Left ventricle myocardium inferior (tissue), 1 donor: ENCODE measurements at regions not wholly inside any gene's neighbourhood (a gene's known extent, or its start where the extent isn't known, plus 50 kb on each side); places are given as distances from the start of the nearest gene placed in this dataset.

ENCODE experiments used
- DNase-seq: peaks from one replicate; pipeline ENCODE4 v3.0.0-alpha.2; 2020
- H3K27ac ChIP-seq: fragments of 200-600 bp; replicated peaks from 2 replicates; pipeline ENCODE4 v1.8.0; 2021
- H3K27me3 ChIP-seq: fragments of 200-600 bp; 2 replicates; pipeline ENCODE4 v1.8.0; 2021; ENCODE audit warnings: low read depth
- H3K36me3 ChIP-seq: fragments of 200-600 bp; 2 replicates; pipeline ENCODE4 v1.8.0; 2021
- H3K4me1 ChIP-seq: fragments of 200-600 bp; 2 replicates; pipeline ENCODE4 v1.8.0; 2021
- H3K4me3 ChIP-seq: fragments of 200-600 bp; 2 replicates; pipeline ENCODE4 v1.8.0; 2021; ENCODE audit warnings: mild to moderate bottlenecking, moderate library complexity
- H3K9me3 ChIP-seq: fragments of 200-600 bp; replicated peaks from 2 replicates; pipeline ENCODE4 v1.8.0; 2021
- CTCF ChIP-seq: fragments of 200-600 bp; IDR thresholded peaks from 2 replicates; pipeline ENCODE4 v1.8.0; 2021; ENCODE audit warnings: antibody characterized with exemption, mild to moderate bottlenecking, borderline replicate concordance
- intact Hi-C: fragments of 100-400 bp; cut with micrococcal nuclease; formaldehyde crosslinking; loops from one replicate; pipeline ENCODE4 v1.11.0; 2022
- donor health status: DM: no; HTN: yes; CAD: no; lungs with severe emphysema.

DNA sequence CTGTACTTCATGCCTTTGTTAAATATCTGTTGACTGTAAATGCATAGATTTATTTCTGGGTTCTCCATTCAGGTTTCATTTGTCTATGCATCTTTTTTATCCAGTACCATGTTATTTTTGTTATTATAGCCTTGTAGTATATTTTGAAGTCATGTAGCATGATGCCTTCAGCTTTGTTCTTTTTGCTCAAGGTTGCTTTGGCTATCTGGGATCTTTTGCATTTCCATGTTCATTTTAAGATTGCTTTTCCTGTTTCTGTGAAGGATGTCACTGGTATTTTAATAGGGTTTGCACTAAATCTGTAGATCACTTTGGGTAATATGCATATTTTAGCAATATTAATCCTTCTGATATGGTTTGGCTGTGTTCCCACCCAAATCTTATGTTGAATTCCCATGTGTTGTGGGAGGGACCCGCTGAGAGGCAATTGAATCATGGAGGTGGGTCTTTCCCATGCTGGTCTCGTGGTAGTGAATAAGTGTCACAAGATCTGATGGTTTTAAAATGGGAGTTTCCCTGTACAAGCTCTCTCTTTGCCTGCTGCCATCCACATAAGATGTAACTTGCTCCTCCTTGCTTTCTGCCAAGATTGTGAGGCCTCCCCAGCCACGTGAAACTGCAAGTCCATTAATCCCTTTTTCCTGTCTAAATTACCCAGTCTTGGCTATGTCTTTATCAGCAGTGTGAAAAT lies 302.8 kb upstream of the SEMA3C start:
- intact Hi-C loops = no loop called here
- TF ChIP-seq CTCF = no peak
- H3K4me3 ChIP-seq = no peak overlapping the region
- H3K27ac ChIP-seq = no peak overlapping the region
- DNase-seq = no peak
- H3K36me3 ChIP-seq = no peaks in the 10 kb centered on the region
- H3K9me3 ChIP-seq = peaks cover 20% of the 10 kb centered on the region
- no peaks in the 10 kb centered on the region for H3K27me3 ChIP-seq
- no peaks in the 10 kb centered on the region for H3K4me1 ChIP-seq

GRCh38 chr7:81218480-81219106 lies 299.7 kb upstream of the SEMA3C start:
- intact Hi-C loops = no loop called here
- no peak overlapping the region for H3K27ac ChIP-seq
- no peaks in the 10 kb centered on the region for H3K27me3 ChIP-seq
- H3K36me3 ChIP-seq = no peaks in the 10 kb centered on the region
- no peak for DNase-seq
- peaks cover 7% of the 10 kb centered on the region for H3K9me3 ChIP-seq
- no peak overlapping the region for H3K4me3 ChIP-seq
- no peaks in the 10 kb centered on the region for H3K4me1 ChIP-seq
- TF ChIP-seq CTCF = no peak

- Histone ChIP-seq H3K27me3 (no peaks in the 10 kb centered on the region), H3K36me3 (no peaks in the 10 kb centered on the region), H3K27ac (no peak overlapping the region), H3K9me3 (no peaks in the 10 kb centered on the region), H3K4me1 (peaks cover 9% of the 10 kb centered on the region), H3K4me3 (no peak overlapping the region)
- intact Hi-C loops = no loop called here
- TF ChIP-seq CTCF = no peak
- no peak for DNase-seq
Measured at GRCh38 chr7:81213394-81213793, 294.5 kb upstream of the SEMA3C start.

DNA sequence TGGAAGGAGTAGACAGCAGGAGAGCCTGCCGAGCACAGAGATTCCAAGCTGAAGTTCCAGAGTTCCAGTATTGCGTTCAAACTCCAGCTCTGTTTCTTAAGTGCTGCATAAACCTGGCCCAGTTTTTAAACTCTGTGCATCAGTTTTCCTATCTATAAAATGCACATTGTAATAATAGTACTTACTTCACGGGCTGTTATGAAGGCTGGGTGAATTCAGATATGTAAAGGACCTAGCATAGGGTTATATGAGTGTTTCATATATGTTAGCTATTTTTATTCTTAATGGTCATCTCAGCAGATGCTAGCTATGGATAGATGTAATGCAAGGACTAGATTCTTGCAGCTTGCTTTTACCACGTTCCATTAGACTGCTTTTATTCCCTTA lies 293.1 kb upstream of the SEMA3C start:
- Histone ChIP-seq H3K27me3 (no peaks in the 10 kb centered on the region), H3K27ac (no peak overlapping the region), H3K4me3 (no peak overlapping the region), H3K9me3 (no peaks in the 10 kb centered on the region), H3K36me3 (no peaks in the 10 kb centered on the region), H3K4me1 (peaks cover 9% of the 10 kb centered on the region)
- intact Hi-C loops = no loop called here
- DNase-seq = no peak
- no peak for TF ChIP-seq CTCF

GRCh38 chr7:81211204-81211933 lies 292.5 kb upstream of the SEMA3C start:
- intact Hi-C loops = no loop called here
- DNase-seq = no peak
- Histone ChIP-seq H3K4me3 (no peak overlapping the region), H3K36me3 (no peaks in the 10 kb centered on the region), H3K9me3 (no peaks in the 10 kb centered on the region), H3K4me1 (peaks cover 9% of the 10 kb centered on the region), H3K27me3 (no peaks in the 10 kb centered on the region), H3K27ac (no peak overlapping the region)
- no peak for TF ChIP-seq CTCF
